Renal cortex interstitium (tissue), 11 donors: ENCODE measurements at regions not wholly inside any gene's neighbourhood (a gene's known extent, or its start where the extent isn't known, plus 50 kb on each side); places are given as distances from the start of the nearest gene placed in this dataset.

Source experiments
- DNase-seq, 11 donors: peaks; one replicate each; pipeline ENCODE4 v3.0.0-alpha.2; 2013; ENCODE audit warnings: low read depth in 9 of 11, low spot score in 4 of 11; ENCODE audit errors: extremely low read depth in 1 of 11

- DNase-seq, result no peak
These were observed 173.4 kb upstream of the SGCD start for GRCh38 chr5:156153602-156154001.

DNA sequence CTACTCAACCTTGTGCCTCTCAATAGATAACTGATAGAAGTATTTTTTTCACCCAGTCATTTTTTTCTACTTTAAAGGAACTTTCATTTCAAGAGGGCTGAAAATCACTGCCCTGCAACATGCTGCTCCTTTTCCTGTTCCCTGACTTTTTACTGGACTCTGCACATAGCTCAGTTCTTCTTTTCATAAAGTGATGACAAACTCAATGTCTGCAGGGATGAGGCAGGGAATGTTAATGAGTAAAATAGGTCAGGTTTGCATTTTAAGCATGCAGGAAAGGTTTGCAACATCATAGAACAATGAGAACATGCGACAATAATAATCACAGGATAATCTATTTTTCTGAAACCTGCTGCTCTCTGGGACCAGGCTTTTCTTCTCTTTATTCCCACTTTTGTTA lies 172.2 kb upstream of the SGCD start:
- DNase-seq, result no peak

DNA sequence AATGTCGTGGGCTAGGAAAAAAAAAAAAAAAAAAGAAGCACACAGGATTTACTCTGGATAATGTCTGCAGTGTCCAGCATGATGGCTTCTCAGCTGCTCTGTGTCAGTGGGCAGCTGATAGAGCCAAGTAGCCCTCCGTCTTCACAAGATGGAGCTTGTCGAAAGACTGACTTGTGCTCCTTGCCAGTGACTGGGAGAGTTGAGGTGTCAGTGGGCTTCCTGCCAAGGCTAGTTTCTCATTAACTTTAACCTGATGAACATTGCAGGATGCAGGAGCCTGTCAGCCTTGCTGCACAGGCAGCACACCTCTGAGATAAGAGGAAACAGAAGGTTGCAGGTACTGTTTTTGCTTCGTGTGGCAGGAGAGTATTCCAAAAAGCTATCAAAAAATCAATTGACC lies 171.4 kb upstream of the SGCD start:
- DNase-seq, result peak in 6 of 11 donors; percentile 7 to 57 (median 32)

- DNase-seq, result no peak
These were observed 162.7 kb upstream of the SGCD start for GRCh38 chr5:156164306-156164705.

- DNase-seq, result no peak
These were observed 157.5 kb upstream of the SGCD start for GRCh38 chr5:156169495-156169894.

- DNase-seq, result no peak
These were observed 156.5 kb upstream of the SGCD start for GRCh38 chr5:156170351-156170961.

DNA sequence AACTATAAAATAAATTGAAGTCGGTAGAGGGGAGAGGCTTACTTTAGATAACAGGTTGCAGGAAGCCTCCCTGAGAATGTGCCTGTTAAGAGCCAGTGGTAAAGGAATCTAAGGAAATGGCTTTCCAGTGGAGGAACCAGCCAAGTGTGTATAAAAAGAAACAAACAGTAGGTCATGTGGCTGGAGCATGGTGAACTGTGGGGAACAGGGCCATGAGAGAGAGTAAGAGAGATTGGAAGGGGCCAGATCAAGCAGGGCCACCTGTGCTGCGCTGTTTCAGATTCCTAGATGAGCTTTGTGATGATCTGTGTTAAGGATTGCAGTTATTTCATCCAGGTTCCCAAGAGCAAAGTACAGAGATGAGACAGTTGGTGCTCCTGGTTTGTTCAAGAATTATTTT lies 152.7 kb upstream of the SGCD start:
- no peak for DNase-seq

DNA sequence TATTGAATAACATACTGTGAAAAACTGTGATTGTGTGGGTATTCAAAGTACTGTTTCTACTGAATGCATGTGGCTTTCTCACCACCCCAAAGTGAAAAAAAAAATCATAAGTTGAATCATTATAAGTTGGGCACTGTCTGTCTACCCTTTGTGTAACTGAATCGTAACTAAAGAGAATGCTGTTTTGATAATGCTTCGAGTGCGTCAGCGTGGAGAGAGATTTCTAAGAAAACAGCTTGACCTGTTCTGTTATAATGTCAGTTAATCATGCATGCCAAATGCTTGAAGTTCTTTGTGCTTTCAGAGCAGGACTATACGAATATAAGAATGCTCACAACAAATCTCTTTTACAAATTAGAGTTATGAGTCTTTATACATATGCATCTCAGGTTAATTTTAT lies 148.8 kb upstream of the SGCD start:
- no peak for DNase-seq

GRCh38 chr5:156181656-156182055 lies 145.3 kb upstream of the SGCD start:
- no peak for DNase-seq

DNA sequence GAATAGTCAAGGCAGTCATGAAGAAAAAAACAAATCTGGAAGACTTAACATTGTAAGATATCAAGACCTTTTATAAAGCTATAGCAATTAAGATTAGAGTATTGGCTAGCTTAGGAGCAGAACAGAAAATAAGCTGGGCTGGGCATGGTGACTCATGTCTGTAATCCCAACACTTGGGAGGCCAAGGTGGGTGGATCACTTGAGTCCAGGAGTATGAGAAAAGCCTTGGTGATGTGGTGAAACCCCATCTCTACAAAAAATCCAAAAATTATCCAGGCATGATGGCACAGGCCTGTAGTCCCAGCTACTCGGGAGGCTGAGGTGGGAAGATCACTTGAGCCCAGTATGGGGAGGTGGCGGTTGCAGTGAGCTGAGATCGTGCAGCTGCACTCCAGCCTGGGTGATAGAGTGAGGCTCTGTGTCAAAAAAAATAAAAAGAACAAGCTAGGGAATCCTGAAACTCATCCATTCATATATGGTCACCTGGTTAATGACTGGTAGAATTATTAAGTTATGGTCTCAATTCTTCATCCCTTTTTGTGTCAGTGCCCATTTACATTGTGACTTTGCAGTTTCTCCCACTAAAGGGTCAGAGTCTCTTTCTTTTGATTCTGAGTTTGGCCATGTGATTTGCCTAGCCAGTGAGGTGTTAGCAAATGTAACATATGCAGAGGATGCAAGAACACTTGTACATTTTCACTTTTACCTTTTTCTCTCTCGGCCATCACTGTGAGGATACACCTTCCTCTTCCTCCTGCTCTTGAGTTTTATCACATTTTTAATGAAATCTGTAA lies 144.6 kb upstream of the SGCD start:
- DNase-seq, result no peak

DNA sequence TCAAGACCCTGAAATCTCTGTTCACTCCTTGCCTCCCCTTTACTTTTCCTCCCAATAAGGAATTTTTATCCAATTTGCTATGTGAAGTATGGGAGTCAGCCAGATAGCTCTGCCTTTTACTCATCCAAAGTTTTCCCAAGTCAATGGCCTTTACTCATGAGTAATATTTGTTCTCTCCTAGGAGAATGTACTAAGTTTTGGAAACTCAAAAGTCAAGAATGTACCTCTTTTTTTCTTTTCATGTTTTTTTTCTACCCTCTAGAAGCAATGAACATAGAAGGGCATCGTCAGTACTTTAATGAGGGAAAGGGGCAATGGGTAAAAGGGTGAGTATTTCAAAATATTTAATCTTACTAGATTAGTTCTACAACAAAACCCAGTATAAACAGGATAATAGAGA lies 140.2 kb upstream of the SGCD start:
- DNase-seq, result no peak

GRCh38 chr5:156188016-156188415 lies 138.9 kb upstream of the SGCD start:
- no peak for DNase-seq

DNA sequence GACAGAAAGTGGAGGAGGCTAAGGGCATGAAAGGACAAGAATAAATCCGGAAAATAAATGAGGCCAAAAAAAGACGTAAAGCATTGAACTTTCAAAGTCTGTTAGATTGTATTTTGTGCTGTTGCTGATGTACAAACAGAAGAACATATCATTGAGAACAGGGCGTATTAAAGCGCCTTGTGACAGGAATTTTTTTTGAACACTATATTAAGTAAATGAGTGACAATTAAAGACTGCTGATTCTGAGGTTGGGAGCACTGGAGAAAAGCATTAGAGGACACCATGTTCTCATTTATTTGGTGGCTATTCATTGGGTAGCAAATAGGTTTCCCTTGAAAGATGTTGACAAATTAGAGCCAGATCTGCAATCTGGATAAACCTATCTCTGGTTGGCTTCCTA lies 137.3 kb upstream of the SGCD start:
- no peak for DNase-seq

DNA sequence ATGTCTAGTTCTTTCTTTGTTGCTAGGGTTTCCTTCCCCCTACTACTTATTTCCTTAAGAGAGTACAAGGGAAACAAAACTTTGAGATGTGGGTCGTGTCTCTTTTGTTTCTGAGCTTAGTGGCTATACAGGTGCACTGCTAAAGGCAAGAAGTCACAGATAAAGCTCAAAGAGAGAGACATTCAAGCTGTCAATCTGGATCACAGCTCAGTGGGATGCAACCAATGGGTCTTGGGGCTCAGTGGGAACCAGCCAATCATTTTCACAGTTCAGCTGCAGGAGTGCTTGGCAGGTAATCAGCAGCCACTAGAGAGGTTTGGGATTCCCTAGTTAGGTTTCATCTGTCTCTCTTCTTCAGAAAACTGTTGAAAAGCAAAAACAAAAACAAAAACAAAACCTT lies 135.4 kb upstream of the SGCD start:
- no peak for DNase-seq

DNA sequence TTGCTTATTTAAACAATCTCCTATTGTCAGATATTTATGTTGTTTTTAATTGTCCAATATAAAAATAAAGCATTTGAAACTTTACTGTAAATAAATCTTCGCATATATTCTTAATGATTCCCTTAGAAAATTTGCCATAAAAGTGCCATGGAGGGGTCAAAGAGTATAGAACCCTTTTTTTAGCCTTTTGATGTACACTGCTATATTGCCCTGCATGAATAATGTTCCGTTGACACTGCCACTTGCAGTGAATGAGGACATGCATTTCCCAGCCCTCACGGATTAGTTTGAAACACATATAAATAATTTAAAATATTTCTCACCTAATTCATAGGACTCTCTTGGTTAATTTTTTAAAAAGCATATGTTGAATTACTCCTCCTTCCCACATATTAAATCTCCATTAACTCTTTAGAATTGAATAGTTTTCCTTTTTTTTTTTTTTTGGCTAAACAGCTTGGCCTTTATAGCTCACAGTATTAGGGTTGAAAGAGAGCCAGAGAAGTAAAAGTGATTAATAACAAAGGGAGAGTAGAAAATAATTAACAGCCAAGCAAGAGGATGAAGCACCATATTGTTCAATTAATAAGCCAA lies 129.8 kb upstream of the SGCD start:
- peak in 3 of 11 donors; percentile 7 to 34 (median 13) for DNase-seq

DNA sequence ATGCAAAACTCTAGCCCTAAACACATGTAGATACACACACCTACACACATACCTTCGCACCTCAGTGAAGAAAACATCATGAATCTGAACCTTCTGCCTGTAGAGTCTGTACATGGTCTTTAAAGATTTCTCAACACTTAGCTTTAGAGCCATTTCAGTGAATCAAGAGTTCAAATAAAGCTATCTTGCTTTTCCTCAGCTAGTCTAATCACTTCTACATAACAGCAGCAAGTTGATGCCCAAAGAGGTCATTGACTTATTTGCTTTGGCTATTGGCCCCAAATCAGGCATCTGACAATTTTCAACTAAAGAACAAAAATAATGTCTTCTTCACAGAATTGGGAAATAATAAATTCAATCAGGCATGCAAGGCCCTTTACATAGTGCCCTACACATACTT lies 127.9 kb upstream of the SGCD start:
- no peak for DNase-seq

- DNase-seq, result no peak
These were observed 125.8 kb upstream of the SGCD start for GRCh38 chr5:156200938-156201787.

DNA sequence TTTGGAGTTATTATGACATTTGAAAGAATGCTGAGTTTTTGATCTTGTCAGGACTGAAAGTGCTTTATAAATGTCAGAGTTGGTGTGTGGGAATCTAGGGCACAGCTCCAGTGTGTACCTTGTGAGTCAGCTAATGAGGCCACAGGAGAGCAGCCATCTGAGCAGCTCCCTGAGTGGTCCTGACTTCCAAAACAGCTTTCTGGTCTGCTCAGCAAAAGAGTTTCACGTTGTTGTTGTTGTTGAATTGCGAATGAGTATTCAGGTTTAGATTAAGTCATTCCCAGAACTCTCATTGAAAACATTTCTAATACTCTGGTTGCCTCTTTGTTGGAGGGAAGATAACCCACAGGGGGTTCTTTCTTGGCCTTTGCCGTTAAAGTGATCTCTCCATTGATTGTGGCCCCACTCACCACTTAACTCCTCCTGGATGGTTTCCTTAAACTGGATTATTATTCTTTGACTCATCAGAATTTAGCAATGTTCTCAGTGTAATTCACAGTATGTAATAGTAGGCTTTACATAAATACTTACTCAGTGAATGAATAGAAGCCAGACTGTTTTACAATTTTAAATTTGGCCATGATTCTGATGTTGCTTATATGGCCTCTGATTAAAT lies 125.1 kb upstream of the SGCD start:
- no peak for DNase-seq

DNA sequence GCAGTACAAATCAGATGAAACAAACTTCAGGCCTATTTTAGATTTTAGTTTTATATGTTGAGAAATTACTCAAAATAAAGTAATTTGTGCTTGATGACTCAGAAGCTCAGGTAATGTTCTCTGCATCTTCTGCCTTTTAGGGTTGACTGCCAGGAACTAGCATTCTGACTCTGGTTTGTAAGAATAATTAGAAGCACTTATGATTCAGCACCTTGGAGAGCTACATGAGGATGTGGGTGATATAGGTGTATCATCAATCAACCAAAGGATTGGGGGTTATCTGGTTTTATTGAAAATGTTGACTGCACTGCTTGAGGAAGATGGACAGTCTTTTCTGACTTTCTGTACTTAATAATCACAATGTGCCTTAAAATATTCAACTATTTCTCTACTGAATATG lies 118.7 kb upstream of the SGCD start:
- DNase-seq, result peak in 2 of 11 donors; percentile 3 to 9
